A549 (cell line): ENCODE measurements at regions not wholly inside any gene's neighbourhood (a gene's known extent, or its start where the extent isn't known, plus 50 kb on each side); places are given as distances from the start of the nearest gene placed in this dataset.

Source experiments
- ATAC-seq, 2 experiments: fragments of 200-7000 bp in 1 of 2; fragments of >200 bp in 1 of 2; cut with Nextera tagmentation in 1 of 2; cut with Tn5 transposase in 1 of 2; 3 replicates each; pipeline versions ENCODE4 v1.8.0 to v1.9.1; 2018 to 2020; ENCODE audit warnings: mild to moderate bottlenecking in 1 of 2, moderate library complexity in 1 of 2
- CTCF ChIA-PET: fragments of 300-600 bp; sonication (Branson Sonifier 250); formaldehyde crosslinking; extraction: SDS; loops from one replicate; lab custom pipeline; 2021; ENCODE audit warnings: antibody characterized with exemption, inconsistent platforms; lab: Yijun Ruan, JAX
- POLR2A ChIA-PET: fragments of 350-600 bp; formaldehyde crosslinking; extraction: SDS; loops from one replicate; lab custom pipeline; 2021; ENCODE audit warnings: antibody characterized with exemption, inconsistent platforms; lab: Yijun Ruan, JAX
- DNase-seq, 2 experiments: peaks; one replicate each; pipeline versions ENCODE4 v3.0.0 to v3.0.0-alpha.2; 2011 to 2016; ENCODE audit warnings: low read depth in 1 of 2, low spot score in 1 of 2
- FAIRE-seq: peaks from 2 replicates; lab custom pipeline; 2011; peaks lifted over from hg19 to GRCh38; lab: Jason Lieb, UNC
- H3K27ac ChIP-seq, 2 experiments: fragments of >200 bp; sonication (Bioruptor Twin); formaldehyde crosslinking; 3 replicates each; pipeline ENCODE4 v1.5.1; 2016 to 2017
- H3K4me1 ChIP-seq: fragments of >200 bp; sonication (Bioruptor Twin); formaldehyde crosslinking; 3 replicates; pipeline ENCODE4 v1.6.1; 2016
- H3K4me2 ChIP-seq: fragments of >200 bp; sonication (Bioruptor Twin); formaldehyde crosslinking; 3 replicates; pipeline ENCODE4 v1.6.1; 2016
- H3K4me3 ChIP-seq: fragments of >200 bp; sonication (Bioruptor Twin); formaldehyde crosslinking; 3 replicates; pipeline ENCODE4 v1.5.1; 2016
- H3K9me3 ChIP-seq: fragments of >200 bp; sonication (Bioruptor Twin); formaldehyde crosslinking; 3 replicates; pipeline ENCODE4 v1.6.1; 2016
- CHD4 ChIP-seq: fragments of 200-600 bp; sonication (generic); IDR thresholded peaks from 2 replicates; pipeline ENCODE4 v1.6.1; 2016; ENCODE audit warnings: antibody characterized with exemption, mild to moderate bottlenecking, borderline replicate concordance
- ELK1 ChIP-seq: fragments of 150-350 bp; IDR thresholded peaks from 2 replicates; pipeline ENCODE4 v1.6.1; 2014; ENCODE audit warnings: low read depth, mild to moderate bottlenecking, low read length
- FOSL2 ChIP-seq, 2 experiments: fragments of 450-650 bp in 1 of 2; fragments of >200 bp in 1 of 2; sonication (Bioruptor Twin) in 1 of 2; formaldehyde crosslinking; IDR thresholded peaks; 2 replicates each; pipeline versions ENCODE4 v1.5.0 to v1.6.1; 2016 to 2020; ENCODE audit warnings: mild to moderate bottlenecking in 1 of 2, moderate library complexity in 1 of 2
- FOXS1 ChIP-seq: fragments of 250-450 bp; sonication (Bioruptor Pico); IDR thresholded peaks from 2 replicates; pipeline ENCODE4 v1.5.0; 2020; ENCODE audit warnings: mild to moderate bottlenecking, moderate library complexity
- HDAC2 ChIP-seq: fragments of 200-600 bp; sonication (generic); IDR thresholded peaks from 2 replicates; pipeline ENCODE4 v1.6.1; 2016
- HOXB5 ChIP-seq: fragments of 250-450 bp; sonication (Bioruptor Pico); IDR thresholded peaks from 2 replicates; pipeline ENCODE4 v1.5.0; 2020; ENCODE audit warnings: mild to moderate bottlenecking, moderate library complexity
- JUN ChIP-seq, 2 experiments: fragments of >200 bp; sonication (Bioruptor Twin); formaldehyde crosslinking; IDR thresholded peaks; 2 replicates in 1 of 2; 3 replicates in 1 of 2; pipeline ENCODE4 v1.6.1; 2016 to 2017
- JUNB ChIP-seq: fragments of >200 bp; sonication (Bioruptor Twin); formaldehyde crosslinking; IDR thresholded peaks from 2 replicates; pipeline ENCODE4 v1.6.1; 2016
- KDM1A ChIP-seq: fragments of 200-600 bp; sonication (generic); IDR thresholded peaks from 2 replicates; pipeline ENCODE4 v1.6.1; 2016; ENCODE audit warnings: low read depth, mild to moderate bottlenecking
- MAX ChIP-seq: IDR thresholded peaks from 2 replicates; pipeline ENCODE4 v1.6.1; 2012
- NPAS2 ChIP-seq: fragments of 250-450 bp; sonication (Bioruptor Pico); IDR thresholded peaks from 2 replicates; pipeline ENCODE4 v1.8.0; 2022; ENCODE audit warnings: mild to moderate bottlenecking, moderate library complexity, borderline replicate concordance
- PBX3 ChIP-seq: IDR thresholded peaks from 2 replicates; pipeline ENCODE4 v1.6.1; 2012
- PHF8 ChIP-seq: fragments of 200-600 bp; sonication (generic); IDR thresholded peaks from 2 replicates; pipeline ENCODE4 v1.6.1; 2016; ENCODE audit warnings: low read depth, mild to moderate bottlenecking, antibody characterized with exemption, moderate library complexity, borderline replicate concordance
- RCOR1 ChIP-seq: fragments of 150-350 bp; IDR thresholded peaks from 2 replicates; pipeline ENCODE4 v1.6.1; 2014; ENCODE audit warnings: antibody characterized with exemption, low read length, low read depth
- REST ChIP-seq: fragments of 200-600 bp; sonication (generic); IDR thresholded peaks from 2 replicates; pipeline ENCODE4 v1.6.1; 2016; ENCODE audit warnings: antibody characterized with exemption, mild to moderate bottlenecking, moderate library complexity
- USF2 ChIP-seq: fragments of 450-650 bp; IDR thresholded peaks from 2 replicates; pipeline ENCODE4 v1.6.1; 2014; ENCODE audit warnings: antibody characterized with exemption
- ZNF302 ChIP-seq: fragments of 250-450 bp; sonication (Bioruptor Pico); IDR thresholded peaks from 2 replicates; pipeline ENCODE4 v1.9.0; 2021; ENCODE audit warnings: inconsistent platforms, mild to moderate bottlenecking, moderate library complexity
- WGBS: methylation state at CpG from one replicate; pipeline ENCODE4 v1.1.6; 2017; ENCODE audit errors: missing lambda C conversion rate; 5-methylcytosine and 5-hydroxymethylcytosine counted together

- POLR2A ChIA-PET: no interaction called here
- H3K4me1 ChIP-seq: no peaks in the 10 kb centered on the region
- no peak overlapping the region for H3K4me2 ChIP-seq
- H3K9me3 ChIP-seq: no peaks in the 10 kb centered on the region
- DNase-seq (no peak), FAIRE-seq (no peak), ATAC-seq (no peak)
- H3K4me3 ChIP-seq: no peak overlapping the region
- 79% methylated on average over 4 of the region's 4 CpGs for WGBS
- CTCF ChIA-PET: no interaction called here
- TF ChIP-seq HOXB5 (CRISPR knock-in tag) (no peak), RCOR1 (no peak), FOSL2 (IDR thresholded peaks at IDR 0.05) (no peak), FOSL2 (CRISPR knock-in tag; IDR thresholded peaks at IDR 0.05) (no peak), REST (no peak), JUN (IDR thresholded peaks at IDR 0.05) (no peak), KDM1A (no peak), FOXS1 (CRISPR knock-in tag) (no peak), JUNB (no peak), MAX (no peak), HDAC2 (no peak), NPAS2 (CRISPR knock-in tag) (no peak), ZNF302 (CRISPR knock-in tag) (no peak), ELK1 (no peak)
- no peak overlapping the region for H3K27ac ChIP-seq
Measured at GRCh38 chr21:38937286-38937790, 131.6 kb downstream of the ETS2 start.

GRCh38 chr21:38936240-38936639 is 130.5 kb downstream of the ETS2 start:
- no peak for ATAC-seq
- DNase-seq: no peak
- Histone ChIP-seq H3K4me1 (no peaks in the 10 kb centered on the region), H3K27ac (no peak overlapping the region), H3K4me2 (no peak overlapping the region), H3K4me3 (no peak overlapping the region), H3K9me3 (no peaks in the 10 kb centered on the region)
- 54% methylated on average over 4 of the region's 4 CpGs for WGBS
- TF ChIP-seq PBX3: no peak
- TF ChIP-seq CHD4: no peak
- TF ChIP-seq USF2: no peak
- TF ChIP-seq JUN (IDR thresholded peaks at IDR 0.05): no peak
- TF ChIP-seq PHF8: no peak
- no peak for TF ChIP-seq FOXS1 (CRISPR knock-in tag)
- CTCF ChIA-PET: no interaction called here
- no peak for FAIRE-seq
- POLR2A ChIA-PET: no interaction called here
